ENCODE measurements at regions not wholly inside any gene's neighbourhood (a gene's known extent, or its start where the extent isn't known, plus 50 kb on each side); places are given as distances from the start of the nearest gene placed in this dataset.

GRCh38 chr14:98364961-98365360 is 907.0 kb downstream of the BCL11B start:
- no peak for DNase-seq (ENCODE audit: low read depth in 2 of 3, low spot score in 2 of 3)

GRCh38 chr14:98366429-98366828 is 905.6 kb downstream of the BCL11B start:
- DNase-seq (ENCODE audit: low read depth in 2 of 3, low spot score in 2 of 3) = no peak

GRCh38 chr14:98368221-98368620 is 903.8 kb downstream of the BCL11B start:
- no peak for DNase-seq (ENCODE audit: low read depth in 2 of 3, low spot score in 2 of 3)

- DNase-seq (ENCODE audit: low read depth in 2 of 3, low spot score in 2 of 3) = no peak
Observed at GRCh38 chr14:98368916-98369315, 903.1 kb downstream of the BCL11B start.

GRCh38 chr14:98369344-98369743 is 902.7 kb downstream of the BCL11B start:
- no peak for DNase-seq (ENCODE audit: low read depth in 2 of 3, low spot score in 2 of 3)

- no peak for DNase-seq (ENCODE audit: low read depth in 2 of 3, low spot score in 2 of 3)
Observed at GRCh38 chr14:98370352-98370751, 901.6 kb downstream of the BCL11B start.

GRCh38 chr14:98371141-98371540 is 900.9 kb downstream of the BCL11B start:
- no peak for DNase-seq (ENCODE audit: low read depth in 2 of 3, low spot score in 2 of 3)

GRCh38 chr14:98374136-98374535 is 897.9 kb downstream of the BCL11B start:
- DNase-seq (ENCODE audit: low read depth in 2 of 3, low spot score in 2 of 3) = no peak

- no peak for DNase-seq (ENCODE audit: low read depth in 2 of 3, low spot score in 2 of 3)
Observed at GRCh38 chr14:98375566-98375965, 896.4 kb downstream of the BCL11B start.

- no peak for DNase-seq (ENCODE audit: low read depth in 2 of 3, low spot score in 2 of 3)
Observed at GRCh38 chr14:98379830-98380229, 892.2 kb downstream of the BCL11B start.

GRCh38 chr14:98382662-98383061 is 889.3 kb downstream of the BCL11B start:
- DNase-seq (ENCODE audit: low read depth in 2 of 3, low spot score in 2 of 3) = no peak

GRCh38 chr14:98385851-98386250 is 886.1 kb downstream of the BCL11B start:
- DNase-seq (ENCODE audit: low read depth in 2 of 3, low spot score in 2 of 3) = no peak

- DNase-seq (ENCODE audit: low read depth in 2 of 3, low spot score in 2 of 3) = no peak
Observed at GRCh38 chr14:98391061-98391460, 880.9 kb downstream of the BCL11B start.

- no peak for DNase-seq (ENCODE audit: low read depth in 2 of 3, low spot score in 2 of 3)
Observed at GRCh38 chr14:98393527-98393926, 878.5 kb downstream of the BCL11B start.

- DNase-seq (ENCODE audit: low read depth in 2 of 3, low spot score in 2 of 3) = no peak
Observed at GRCh38 chr14:98404811-98405210, 867.2 kb downstream of the BCL11B start.

GRCh38 chr14:98408024-98408555 is 863.9 kb downstream of the BCL11B start:
- no peak for DNase-seq (ENCODE audit: low read depth in 2 of 3, low spot score in 2 of 3)

- DNase-seq (ENCODE audit: low read depth in 2 of 3, low spot score in 2 of 3) = no peak
Observed at GRCh38 chr14:98408713-98409112, 863.3 kb downstream of the BCL11B start.

- no peak for DNase-seq (ENCODE audit: low read depth in 2 of 3, low spot score in 2 of 3)
Observed at GRCh38 chr14:98411154-98411553, 860.8 kb downstream of the BCL11B start.

GRCh38 chr14:98412431-98412830 is 859.6 kb downstream of the BCL11B start:
- DNase-seq (ENCODE audit: low read depth in 2 of 3, low spot score in 2 of 3) = no peak

- DNase-seq (ENCODE audit: low read depth in 2 of 3, low spot score in 2 of 3) = no peak
Observed at GRCh38 chr14:98415766-98416165, 856.2 kb downstream of the BCL11B start.

- DNase-seq (ENCODE audit: low read depth in 2 of 3, low spot score in 2 of 3) = no peak
Observed at GRCh38 chr14:98417001-98417400, 855.0 kb downstream of the BCL11B start.

GRCh38 chr14:98428483-98428994 is 843.5 kb downstream of the BCL11B start:
- no peak for DNase-seq (ENCODE audit: low read depth in 2 of 3, low spot score in 2 of 3)

GRCh38 chr14:98433436-98433835 is 838.6 kb downstream of the BCL11B start:
- DNase-seq (ENCODE audit: low read depth in 2 of 3, low spot score in 2 of 3) = no peak

Measured in hematopoietic multipotent progenitor cell (in vitro differentiated cells).